PC-9 (cell line): ENCODE measurements at regions not wholly inside any gene's neighbourhood (a gene's known extent, or its start where the extent isn't known, plus 50 kb on each side); places are given as distances from the start of the nearest gene placed in this dataset.

ENCODE experiments used
- BruUV-seq: library from RNA; stranded (reverse); fragments of 400-500 nt; replicated peaks from 2 replicates; lab custom pipeline; 2021; lab: Mats Ljungman, UMichigan
- CTCF ChIA-PET: fragments of 300-600 bp; sonication (Branson Sonifier 250); formaldehyde crosslinking; loops from one replicate; lab custom pipeline; 2022; ENCODE audit warnings: antibody characterized with exemption; lab: Charles Lee
- POLR2A ChIA-PET: fragments of 300-600 bp; sonication (Branson Sonifier 250); formaldehyde crosslinking; loops from one replicate; lab custom pipeline; 2022; ENCODE audit warnings: antibody characterized with exemption; ENCODE audit not compliant: unreplicated experiment; lab: Charles Lee
- DNase-seq, 2 experiments: peaks; one replicate each; pipeline versions ENCODE4 v3.0.0 to v3.0.0-alpha.2; 2015 to 2022; ENCODE audit warnings: mixed read lengths in 1 of 2
- H2AFZ ChIP-seq: fragments of 200-600 bp; sonication (generic); 2 replicates; pipeline ENCODE4 v1.8.1; 2017; ENCODE audit warnings: antibody characterized with exemption
- H3F3A ChIP-seq: fragments of 200-600 bp; sonication (generic); 2 replicates; pipeline ENCODE4 v1.8.1; 2017; ENCODE audit warnings: antibody characterized with exemption, mild to moderate bottlenecking, low read depth; ENCODE audit not compliant: insufficient read depth
- H3K27ac ChIP-seq: fragments of 200-600 bp; sonication (generic); 2 replicates; pipeline ENCODE4 v1.6.1; 2016; ENCODE audit warnings: mixed run types
- H3K27me3 ChIP-seq: fragments of 200-600 bp; sonication (generic); 2 replicates; pipeline ENCODE4 v1.6.1; 2016; ENCODE audit warnings: low read depth, mixed run types; ENCODE audit not compliant: insufficient read depth
- H3K36me3 ChIP-seq: fragments of 200-600 bp; sonication (generic); 2 replicates; pipeline ENCODE4 v1.6.1; 2016; ENCODE audit warnings: low read depth, mixed run types
- H3K4me1 ChIP-seq: fragments of 200-600 bp; sonication (generic); replicated peaks from 2 replicates; pipeline ENCODE4 v1.6.1; 2016; ENCODE audit warnings: mixed run types; ENCODE audit not compliant: insufficient read depth
- H3K4me2 ChIP-seq: fragments of 200-600 bp; sonication (generic); 2 replicates; pipeline ENCODE4 v1.6.1; 2017; ENCODE audit warnings: mixed run types
- H3K4me3 ChIP-seq: fragments of 200-600 bp; sonication (generic); 2 replicates; pipeline ENCODE4 v1.6.1; 2016; ENCODE audit warnings: mixed run types
- H3K79me2 ChIP-seq: fragments of 200-600 bp; sonication (generic); 2 replicates; pipeline ENCODE4 v1.6.1; 2017; ENCODE audit warnings: low read depth, mixed run types
- H3K9me2 ChIP-seq: fragments of 200-600 bp; sonication (generic); 2 replicates; pipeline ENCODE4 v1.8.1; 2017; ENCODE audit warnings: mild to moderate bottlenecking; ENCODE audit not compliant: insufficient read depth
- H3K9me3 ChIP-seq: fragments of 200-600 bp; sonication (generic); 2 replicates; pipeline ENCODE4 v1.8.1; 2016; ENCODE audit warnings: low read depth; ENCODE audit not compliant: insufficient read depth
- H4K20me1 ChIP-seq: fragments of 200-600 bp; sonication (generic); 2 replicates; pipeline ENCODE4 v1.8.1; 2017; ENCODE audit not compliant: insufficient read depth
- CTCF ChIP-seq: fragments of 200-600 bp; sonication (generic); conservative IDR thresholded peaks from 2 replicates; pipeline ENCODE4 v1.6.1; 2017; ENCODE audit warnings: mixed run types, antibody characterized with exemption, mild to moderate bottlenecking, moderate library complexity
- EZH2 ChIP-seq: fragments of 200-600 bp; sonication (generic); IDR thresholded peaks from 2 replicates; pipeline ENCODE4 v1.8.0; 2017; ENCODE audit warnings: antibody characterized with exemption, low read depth
- intact Hi-C: fragments of 100-400 bp; cut with micrococcal nuclease; formaldehyde crosslinking; loops from one replicate; pipeline ENCODE4 v1.10.0; 2022; ENCODE audit not compliant: unreplicated experiment

GRCh38 chr10:3226960-3227744 is 54.6 kb upstream of the PITRM1 start:
- intact Hi-C loops: no loop called here
- Histone ChIP-seq H3K4me1 (peaks cover 20% of the 10 kb centered on the region), H4K20me1 (no peaks in the 10 kb centered on the region), H3K79me2 (no peaks in the 10 kb centered on the region), H3K27ac (peak overlapping the region; percentile 68), H2AFZ (no peak overlapping the region), H3K36me3 (no peaks in the 10 kb centered on the region), H3K27me3 (no peaks in the 10 kb centered on the region), H3K9me3 (no peaks in the 10 kb centered on the region), H3F3A (peaks cover 18% of the 10 kb centered on the region; the same call in 1 of the 2 replicates), H3K4me3 (no peak overlapping the region), H3K9me2 (no peaks in the 10 kb centered on the region), H3K4me2 (peak overlapping the region; percentile 36)
- no peak for TF ChIP-seq EZH2
- no peak for TF ChIP-seq CTCF
- ChIA-PET POLR2A (interaction anchor here (0.7 kb wide), 1 partner anchor 312 kb away, joined by 4 read pairs; no protein-coding TSS in a partner anchor), CTCF (interaction anchor here (0.5 kb wide), 1 partner anchor 602 kb away, joined by 4 read pairs; no protein-coding TSS in a partner anchor)
- no TSS peak for BruUV-seq
- DNase-seq: peak; percentile 32 to 55

GRCh38 chr10:3225561-3225960 is 53.0 kb upstream of the PITRM1 start:
- Histone ChIP-seq H3F3A (peaks cover 18% of the 10 kb centered on the region; the same call in 1 of the 2 replicates), H3K79me2 (no peaks in the 10 kb centered on the region), H3K4me1 (peaks cover 20% of the 10 kb centered on the region), H4K20me1 (no peaks in the 10 kb centered on the region), H3K4me2 (no peak overlapping the region), H2AFZ (no peak overlapping the region), H3K27ac (no peak overlapping the region), H3K36me3 (no peaks in the 10 kb centered on the region), H3K4me3 (no peak overlapping the region), H3K9me2 (no peaks in the 10 kb centered on the region), H3K27me3 (no peaks in the 10 kb centered on the region), H3K9me3 (no peaks in the 10 kb centered on the region)
- BruUV-seq: no TSS peak
- ChIA-PET CTCF (no interaction called here), POLR2A (no interaction called here)
- intact Hi-C loops: no loop called here
- TF ChIP-seq CTCF: no peak
- no peak for TF ChIP-seq EZH2
- no peak for DNase-seq

DNA sequence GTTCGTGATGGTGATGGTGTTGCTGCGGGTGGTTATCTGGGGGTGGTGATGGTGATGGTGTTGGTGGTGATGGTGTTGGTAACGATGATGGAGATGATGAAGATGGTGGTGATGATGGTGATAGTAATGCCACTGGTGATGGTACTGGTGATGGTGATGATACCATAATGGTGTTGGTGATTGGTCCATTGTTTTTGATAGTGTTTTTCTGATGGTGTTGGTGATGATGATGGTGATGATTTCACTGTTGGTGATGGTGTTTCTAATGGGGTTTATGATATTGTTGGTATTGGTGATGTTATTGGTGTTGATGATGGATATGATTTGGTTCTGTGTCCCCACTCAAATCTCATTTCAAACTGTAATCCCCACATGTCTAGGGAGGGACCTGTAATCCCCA is 51.7 kb upstream of the PITRM1 start:
- Histone ChIP-seq H3K27ac (no peak overlapping the region), H3F3A (peaks cover 18% of the 10 kb centered on the region; the same call in 1 of the 2 replicates), H3K9me2 (no peaks in the 10 kb centered on the region), H2AFZ (no peak overlapping the region), H4K20me1 (no peaks in the 10 kb centered on the region), H3K4me1 (peaks cover 20% of the 10 kb centered on the region), H3K36me3 (no peaks in the 10 kb centered on the region), H3K9me3 (no peaks in the 10 kb centered on the region), H3K79me2 (no peaks in the 10 kb centered on the region), H3K4me2 (no peak overlapping the region), H3K27me3 (no peaks in the 10 kb centered on the region), H3K4me3 (no peak overlapping the region)
- no peak for TF ChIP-seq CTCF
- no peak for TF ChIP-seq EZH2
- ChIA-PET CTCF (no interaction called here), POLR2A (no interaction called here)
- no peak for DNase-seq
- no TSS peak for BruUV-seq
- intact Hi-C loops: no loop called here
